ENCODE measurements at regions not wholly inside any gene's neighbourhood (a gene's known extent, or its start where the extent isn't known, plus 50 kb on each side); places are given as distances from the start of the nearest gene placed in this dataset.
"Not testable (repeated sequence)": the region's sequence is repeated elsewhere in the genome, so short reads cannot be mapped to it uniquely, and the experiment has no call there.

DNA sequence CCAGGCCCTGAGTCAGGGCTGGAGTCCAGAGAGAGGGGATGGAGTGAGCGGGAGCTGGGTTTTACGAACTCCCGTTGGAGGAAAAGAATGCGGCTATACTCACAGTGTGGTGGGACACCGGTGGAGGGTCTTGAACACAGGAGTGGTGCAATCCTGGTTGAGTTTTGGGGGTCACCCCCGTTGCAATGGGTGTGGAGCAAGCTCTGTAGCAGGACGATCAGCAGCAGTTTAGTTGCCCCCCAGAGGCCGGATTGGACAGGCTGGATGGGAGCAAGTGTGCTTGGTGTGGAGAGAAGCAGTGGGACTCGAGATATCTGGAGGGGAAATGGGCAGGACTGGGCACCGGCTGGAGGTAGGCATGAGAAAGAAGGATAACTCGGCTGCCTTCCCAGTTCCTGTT, 72.3 kb upstream of the TWIST2 start:
- Histone ChIP-seq H4K20me1 (ENCODE audit: insufficient read depth) (no peaks in the 10 kb centered on the region), H2AFZ (no peak overlapping the region), H3K36me3 (ENCODE audit: low read depth) (no peaks in the 10 kb centered on the region), H3K79me2 (ENCODE audit: insufficient read depth) (no peaks in the 10 kb centered on the region), H3K27ac (no peak overlapping the region), H3K4me1 (ENCODE audit: insufficient read depth) (no peaks in the 10 kb centered on the region), H3K9me3 (ENCODE audit: low read depth) (no peaks in the 10 kb centered on the region), H3K4me2 (ENCODE audit: unreplicated experiment) (no peak overlapping the region), H3K9me2 (ENCODE audit: insufficient read depth) (no peaks in the 10 kb centered on the region), H3K4me3 (no peak overlapping the region), H3F3A (ENCODE audit: insufficient read depth) (no peaks in the 10 kb centered on the region), H3K27me3 (replicated peaks; ENCODE audit: insufficient read depth) (no peaks in the 10 kb centered on the region), H3K9ac (no peak overlapping the region)
- DNase-seq: no peak
- 83 to 87% methylated on average over 10 to 11 of the region's 11 CpGs for WGBS, 2 experiments (ENCODE audit: low coverage in 1 of 2, low lambda C conversion rate in 2 of 2, missing lambda C conversion rate in 2 of 2)
- in situ Hi-C loops (cut with MboI): no loop called here
- TF ChIP-seq EZH2 (IDR thresholded peaks at IDR 0.05; ENCODE audit: insufficient read depth, poor library complexity, severe bottlenecking) (no peak), EZH2phosphoT487 (IDR thresholded peaks at IDR 0.05; ENCODE audit: insufficient read depth, low read depth) (no peak)

DNA sequence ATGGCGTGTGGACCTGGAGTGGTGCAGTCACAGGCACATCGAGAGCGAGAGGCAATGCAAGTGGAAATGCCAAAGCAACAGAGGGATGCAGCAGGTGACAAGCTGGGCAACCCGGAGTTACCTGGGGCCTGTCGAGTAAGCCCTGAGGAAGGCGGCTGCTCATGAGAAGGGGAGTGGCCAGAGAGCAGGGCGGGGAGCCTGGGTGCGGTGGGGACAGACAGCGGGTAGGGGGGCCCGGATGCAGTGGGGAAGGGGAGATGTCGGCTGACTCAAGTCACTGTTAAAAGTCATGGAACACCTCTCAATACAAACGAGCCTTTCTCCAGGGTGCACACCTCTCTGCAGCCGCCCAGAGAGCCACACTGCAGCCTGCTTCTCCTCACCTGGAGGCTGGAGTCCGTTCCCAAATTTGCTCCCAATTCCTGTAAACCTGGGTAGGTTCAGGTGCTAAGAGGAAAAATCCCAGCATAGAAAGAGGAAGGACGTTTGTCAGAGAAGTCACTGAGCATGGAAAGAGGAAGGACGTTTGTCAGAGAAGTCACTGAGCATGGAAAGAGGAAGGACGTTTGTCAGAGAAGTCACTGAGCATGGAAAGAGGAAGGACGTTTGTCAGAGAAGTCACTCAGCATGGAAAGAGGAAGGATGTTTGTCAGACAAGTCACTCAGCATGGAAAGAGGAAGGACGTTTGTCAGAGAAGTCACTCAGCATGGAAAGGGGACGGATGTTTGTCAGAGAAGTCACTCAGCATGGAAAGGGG, 71.7 kb upstream of the TWIST2 start:
- Histone ChIP-seq H3K27me3 (replicated peaks; ENCODE audit: insufficient read depth) (no peaks in the 10 kb centered on the region), H3K36me3 (ENCODE audit: low read depth) (no peaks in the 10 kb centered on the region), H3K9me2 (ENCODE audit: insufficient read depth) (no peaks in the 10 kb centered on the region), H3F3A (ENCODE audit: insufficient read depth) (no peaks in the 10 kb centered on the region), H4K20me1 (ENCODE audit: insufficient read depth) (no peaks in the 10 kb centered on the region), H2AFZ (no peak overlapping the region), H3K9me3 (ENCODE audit: low read depth) (no peaks in the 10 kb centered on the region), H3K4me1 (ENCODE audit: insufficient read depth) (no peaks in the 10 kb centered on the region), H3K4me3 (no peak overlapping the region), H3K27ac (no peak overlapping the region), H3K9ac (no peak overlapping the region), H3K79me2 (ENCODE audit: insufficient read depth) (no peaks in the 10 kb centered on the region), H3K4me2 (ENCODE audit: unreplicated experiment) (no peak overlapping the region)
- no peak for TF ChIP-seq EZH2phosphoT487 (IDR thresholded peaks at IDR 0.05; ENCODE audit: insufficient read depth, low read depth)
- TF ChIP-seq EZH2 (IDR thresholded peaks at IDR 0.05; ENCODE audit: insufficient read depth, poor library complexity, severe bottlenecking): no peak
- in situ Hi-C loops (cut with MboI): no loop called here
- DNase-seq: no peak
- 51 to 58% methylated on average over 14 to 19 of the region's 20 CpGs for WGBS, 2 experiments (ENCODE audit: low coverage in 1 of 2, low lambda C conversion rate in 2 of 2, missing lambda C conversion rate in 2 of 2)

DNA sequence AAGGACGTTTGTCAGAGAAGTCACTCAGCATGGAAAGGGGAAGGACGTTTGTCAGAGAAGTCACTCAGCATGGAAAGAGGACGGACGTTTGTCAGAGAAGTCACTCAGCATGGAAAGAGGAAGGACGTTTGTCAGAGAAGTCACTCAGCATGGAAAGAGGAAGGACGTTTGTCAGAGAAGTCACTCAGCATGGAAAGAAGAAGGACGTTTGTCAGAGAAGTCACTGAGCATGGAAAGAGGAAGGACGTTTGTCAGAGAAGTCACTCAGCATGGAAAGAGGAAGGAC, 71.2 kb upstream of the TWIST2 start:
- H3K4me1 ChIP-seq (ENCODE audit: insufficient read depth); in situ Hi-C loops (cut with MboI): not testable (repeated sequence)
- 4 to 14% methylated on average over 3 to 8 of the region's 8 CpGs for WGBS, 2 experiments (ENCODE audit: low coverage in 1 of 2, low lambda C conversion rate in 2 of 2, missing lambda C conversion rate in 2 of 2)

DNA sequence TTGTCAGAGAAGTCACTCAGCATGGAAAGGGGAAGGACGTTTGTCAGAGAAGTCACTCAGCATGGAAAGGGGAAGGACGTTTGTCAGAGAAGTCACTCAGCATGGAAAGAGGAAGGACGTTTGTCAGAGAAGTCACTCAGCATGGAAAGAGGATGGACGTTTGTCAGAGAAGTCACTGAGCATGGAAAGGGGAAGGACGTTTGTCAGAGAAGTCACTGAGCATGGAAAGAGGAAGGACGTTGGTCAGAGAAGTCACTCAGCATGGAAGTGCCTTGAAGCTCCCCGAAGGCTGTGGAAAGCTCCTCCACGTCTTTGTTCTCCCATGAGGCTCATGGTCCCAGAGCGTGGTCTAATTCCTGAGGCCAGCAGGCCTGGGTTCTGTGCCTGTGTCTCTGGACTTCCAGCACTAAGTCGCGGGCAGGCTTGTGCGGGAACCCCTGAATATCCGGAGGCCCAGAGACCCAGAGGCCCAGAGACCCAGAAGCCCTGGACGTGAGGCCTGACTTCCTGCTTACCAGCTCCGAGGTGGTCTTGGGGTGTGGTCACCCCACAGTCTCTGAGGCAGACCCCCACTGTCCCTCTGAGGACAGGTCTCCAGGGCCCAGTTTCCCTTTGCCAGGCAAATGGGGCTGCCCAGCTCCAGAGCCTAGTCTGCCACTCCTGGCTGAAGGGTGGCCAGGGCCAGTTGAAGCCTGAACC, 70.4 kb upstream of the TWIST2 start:
- in situ Hi-C loops (cut with MboI): no loop called here
- Histone ChIP-seq H3K4me2 (ENCODE audit: unreplicated experiment) (no peak overlapping the region), H3F3A (ENCODE audit: insufficient read depth) (no peaks in the 10 kb centered on the region), H3K9me2 (ENCODE audit: insufficient read depth) (no peaks in the 10 kb centered on the region), H3K4me1 (ENCODE audit: insufficient read depth) (no peaks in the 10 kb centered on the region), H3K36me3 (ENCODE audit: low read depth) (no peaks in the 10 kb centered on the region), H3K27ac (no peak overlapping the region), H3K9me3 (ENCODE audit: low read depth) (no peaks in the 10 kb centered on the region), H4K20me1 (ENCODE audit: insufficient read depth) (no peaks in the 10 kb centered on the region), H2AFZ (no peak overlapping the region), H3K79me2 (ENCODE audit: insufficient read depth) (no peaks in the 10 kb centered on the region), H3K9ac (no peak overlapping the region), H3K27me3 (replicated peaks; ENCODE audit: insufficient read depth) (no peaks in the 10 kb centered on the region), H3K4me3 (no peak overlapping the region)
- 60 to 68% methylated on average over 13 to 15 of the region's 15 CpGs for WGBS, 2 experiments (ENCODE audit: low coverage in 1 of 2, low lambda C conversion rate in 2 of 2, missing lambda C conversion rate in 2 of 2)
- TF ChIP-seq EZH2 (IDR thresholded peaks at IDR 0.05; ENCODE audit: insufficient read depth, poor library complexity, severe bottlenecking) (no peak), EZH2phosphoT487 (IDR thresholded peaks at IDR 0.05; ENCODE audit: insufficient read depth, low read depth) (no peak)
- no peak for DNase-seq

More for the DNA sequence above, 71.2 kb upstream of the TWIST2 start:
- not testable (repeated sequence) for H3K79me2 ChIP-seq (ENCODE audit: insufficient read depth); H3K9me3 ChIP-seq (ENCODE audit: low read depth); H3K36me3 ChIP-seq (ENCODE audit: low read depth); H4K20me1 ChIP-seq (ENCODE audit: insufficient read depth); H3K9me2 ChIP-seq (ENCODE audit: insufficient read depth); H3K4me2 ChIP-seq (ENCODE audit: unreplicated experiment); H3K27me3 ChIP-seq (replicated peaks; ENCODE audit: insufficient read depth); H3K9ac ChIP-seq; H3F3A ChIP-seq (ENCODE audit: insufficient read depth); H2AFZ ChIP-seq; DNase-seq; H3K27ac ChIP-seq; H3K4me3 ChIP-seq

All from GM23248 (cell line).